ENCODE measurements at regions not wholly inside any gene's neighbourhood (a gene's known extent, or its start where the extent isn't known, plus 50 kb on each side); places are given as distances from the start of the nearest gene placed in this dataset.
"Not testable (repeated sequence)": the region's sequence is repeated elsewhere in the genome, so short reads cannot be mapped to it uniquely, and the experiment has no call there.

DNA sequence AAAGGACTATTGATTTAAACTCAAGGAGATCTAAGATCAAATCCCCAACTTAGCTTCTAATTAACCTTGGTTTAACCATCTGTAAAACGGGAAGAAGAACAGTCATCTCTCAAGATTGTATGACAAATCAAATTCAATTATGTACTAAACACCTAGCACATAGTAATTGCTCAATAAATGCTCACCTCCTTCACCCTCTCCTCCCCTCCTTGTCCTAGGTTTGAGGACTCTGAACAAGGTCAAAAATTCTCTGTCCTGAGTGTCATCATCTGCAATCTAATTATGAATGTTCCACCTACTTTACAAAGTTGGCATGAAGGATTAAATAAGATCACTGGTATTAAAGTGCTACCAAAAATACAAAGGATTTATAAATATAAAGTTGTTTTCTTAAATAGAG, 320.1 kb upstream of the PPARGC1A start:
- DNase-seq (ENCODE audit: low read depth, low spot score) = no peak

GRCh38 chr4:24209131-24209530, 319.3 kb upstream of the PPARGC1A start:
- DNase-seq (ENCODE audit: low read depth, low spot score) = no peak

DNA sequence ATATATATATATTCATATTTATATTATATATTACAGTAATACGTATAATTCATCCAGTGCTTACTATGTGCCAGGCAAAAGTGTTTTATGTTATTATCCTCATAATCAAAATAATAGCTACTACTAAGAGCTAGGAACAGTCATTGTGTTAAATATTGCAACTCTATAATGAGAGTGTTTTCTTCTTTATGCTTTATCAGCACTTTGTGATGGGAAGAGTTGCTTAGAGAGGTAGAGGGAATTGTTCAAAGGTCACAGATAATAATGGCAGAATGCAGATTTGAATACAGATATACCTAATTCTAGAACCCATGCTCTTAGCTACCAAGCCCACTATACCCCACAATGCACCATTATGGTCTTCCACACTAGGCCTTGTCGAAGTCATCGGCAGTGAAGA, 318.8 kb upstream of the PPARGC1A start:
- DNase-seq (ENCODE audit: low read depth, low spot score) = no peak

DNA sequence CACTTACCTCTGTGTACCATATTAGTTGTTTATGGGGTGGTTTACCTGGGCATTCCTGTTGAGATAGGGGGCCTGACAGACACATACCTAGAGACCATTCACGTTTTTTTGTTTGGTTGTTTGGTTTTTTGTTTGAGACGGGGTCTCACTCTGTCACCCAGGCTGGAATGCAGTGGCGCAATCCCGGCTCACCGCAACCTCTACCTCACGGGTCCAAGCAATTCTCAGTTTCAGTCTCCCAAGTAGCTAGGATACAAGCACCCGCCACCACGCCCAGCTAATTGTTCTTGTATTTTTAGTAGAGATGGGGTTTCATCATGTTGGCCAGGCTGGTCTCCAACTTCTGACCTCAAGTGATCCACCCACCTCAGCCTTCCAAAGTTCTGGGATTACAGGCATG, 314.9 kb upstream of the PPARGC1A start:
- not testable (repeated sequence) for DNase-seq (ENCODE audit: low read depth, low spot score)

- DNase-seq (ENCODE audit: low read depth, low spot score) = no peak
Measured at GRCh38 chr4:24203926-24204325, 314.1 kb upstream of the PPARGC1A start.

GRCh38 chr4:24202579-24202978, 312.7 kb upstream of the PPARGC1A start:
- no peak for DNase-seq (ENCODE audit: low read depth, low spot score)

DNA sequence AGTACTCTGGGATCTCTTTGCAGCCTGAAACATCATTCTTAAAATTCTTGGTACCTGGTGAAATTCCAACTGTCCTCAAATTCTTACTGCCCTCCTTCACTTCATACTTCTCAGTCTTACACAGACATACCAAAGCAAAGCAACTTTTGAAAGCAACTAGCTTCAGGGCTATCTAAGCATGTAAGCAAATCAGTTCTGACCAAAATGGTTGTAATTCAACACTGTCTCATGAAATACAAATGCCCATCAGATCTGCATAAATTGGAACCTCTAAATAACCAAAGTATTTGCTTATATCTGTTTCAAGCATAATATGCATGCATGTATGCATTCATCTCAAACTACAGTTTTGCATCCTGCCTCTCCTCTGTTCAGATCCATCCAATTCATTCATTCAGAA, 308.1 kb upstream of the PPARGC1A start:
- DNase-seq (ENCODE audit: low read depth, low spot score) = no peak

DNA sequence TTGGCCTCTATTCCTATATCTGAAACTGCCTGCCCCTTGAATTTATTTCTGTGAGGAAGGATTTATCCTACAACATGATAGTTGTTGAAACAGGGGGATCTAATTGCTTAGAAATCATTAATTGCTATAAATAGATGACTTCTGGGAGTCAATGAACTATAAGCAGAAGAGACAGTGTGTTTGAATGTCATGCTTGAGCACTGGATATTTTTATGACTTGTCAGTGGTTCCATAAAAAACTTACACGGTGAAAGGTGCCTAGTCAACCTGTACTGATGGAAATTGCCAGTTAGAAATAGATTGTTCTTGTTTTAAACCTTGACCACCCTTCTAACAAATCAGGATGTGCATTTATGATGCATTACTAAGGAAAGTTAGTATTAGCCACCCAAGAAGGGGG, 306.9 kb upstream of the PPARGC1A start:
- no peak for DNase-seq (ENCODE audit: low read depth, low spot score)

DNA sequence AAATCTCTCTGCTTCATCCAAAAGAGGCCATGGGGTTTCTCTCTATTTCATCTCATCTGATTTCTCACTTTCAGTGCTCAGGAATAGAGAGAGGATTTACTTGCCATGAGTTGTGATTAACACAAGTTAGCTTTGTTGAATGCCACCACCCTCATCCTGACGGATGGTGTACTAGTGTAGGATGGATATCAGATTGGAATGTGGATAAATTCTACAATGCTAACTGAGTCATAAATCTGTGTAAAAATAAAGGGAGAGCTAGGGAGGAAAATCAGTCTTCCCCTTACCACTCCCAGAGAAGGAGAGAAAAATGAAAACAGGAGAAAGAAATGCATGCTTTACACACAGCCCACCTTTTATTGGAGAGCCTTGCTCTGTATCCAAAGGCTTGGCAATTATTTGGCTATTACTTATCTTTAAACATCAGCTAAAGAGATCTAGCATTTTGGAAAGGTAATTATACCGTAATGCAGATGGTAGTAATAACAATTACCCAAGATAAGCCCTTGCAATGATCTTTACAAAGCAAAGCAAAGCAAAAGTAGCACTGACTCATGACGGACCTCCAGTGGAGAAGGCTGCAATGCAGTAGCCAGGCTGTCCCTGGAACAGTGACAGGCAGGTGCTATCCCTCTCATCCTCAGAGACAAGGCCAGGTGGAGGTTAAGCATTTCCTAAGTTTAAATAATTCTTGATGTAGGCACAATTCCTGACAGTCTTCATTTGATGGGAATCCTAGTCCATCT, 306.3 kb upstream of the PPARGC1A start:
- DNase-seq (ENCODE audit: low read depth, low spot score) = no peak

- DNase-seq (ENCODE audit: low read depth, low spot score) = no peak
Measured at GRCh38 chr4:24192018-24192641, 302.3 kb upstream of the PPARGC1A start.

- DNase-seq (ENCODE audit: low read depth, low spot score) = no peak
Measured at GRCh38 chr4:24190761-24191695, 301.2 kb upstream of the PPARGC1A start.

DNA sequence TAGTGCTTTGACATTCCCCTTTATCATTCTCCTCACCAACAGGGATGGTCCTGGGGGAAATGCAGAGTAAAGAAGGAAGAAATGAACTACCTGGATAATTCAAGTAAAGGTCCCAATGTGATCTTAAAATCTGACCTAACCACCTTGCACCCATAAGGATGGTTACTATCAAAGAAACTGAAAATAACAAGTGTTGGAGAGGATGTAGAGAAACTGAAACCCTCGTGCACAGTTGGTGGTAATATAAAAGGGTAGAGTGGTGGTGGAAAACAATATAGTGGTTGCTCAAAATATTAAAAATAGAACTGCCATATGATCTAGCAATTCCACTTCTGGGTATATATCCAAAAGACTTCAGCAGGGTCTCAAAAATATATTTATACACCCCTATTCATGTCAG, 298.6 kb upstream of the PPARGC1A start:
- no peak for DNase-seq (ENCODE audit: low read depth, low spot score)

DNA sequence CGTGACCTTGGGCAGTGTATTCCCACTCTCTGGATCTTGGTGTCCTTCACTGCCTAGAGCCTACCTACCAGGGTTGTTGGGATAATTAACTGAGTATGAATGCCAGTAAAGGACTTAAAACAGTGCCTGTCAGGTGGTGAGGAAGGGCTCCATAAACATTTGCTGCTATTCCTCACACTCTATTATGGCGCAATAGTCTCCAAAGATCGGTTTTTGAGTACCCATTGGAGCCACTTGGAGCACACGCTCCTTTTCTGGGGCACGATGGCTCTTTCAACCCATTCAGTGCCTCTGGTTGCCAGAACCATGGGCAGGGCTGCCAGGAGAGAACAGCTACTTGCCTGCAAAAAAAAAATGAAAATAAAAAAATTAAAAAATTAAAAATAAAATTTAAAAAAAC, 296.6 kb upstream of the PPARGC1A start:
- DNase-seq (ENCODE audit: low read depth, low spot score) = no peak

DNA sequence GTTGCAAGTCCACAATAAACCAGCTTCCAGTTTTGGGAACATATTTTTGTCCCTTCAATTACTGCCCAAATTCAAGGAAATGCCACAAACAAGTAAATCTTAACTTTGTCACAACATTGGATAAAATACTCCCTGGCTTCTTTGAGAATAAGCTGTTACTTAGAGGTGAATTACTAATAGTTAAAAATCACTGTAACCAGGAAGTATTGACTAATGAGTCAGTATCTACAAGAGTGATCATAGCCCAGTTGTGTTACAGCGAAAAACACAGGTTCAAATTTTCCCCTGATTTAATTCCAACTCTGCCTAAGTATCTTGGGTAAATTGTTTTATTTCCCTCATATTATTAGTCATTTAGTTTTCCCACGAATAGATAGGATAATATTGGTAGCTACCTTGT, 291.2 kb upstream of the PPARGC1A start:
- DNase-seq (ENCODE audit: low read depth, low spot score) = no peak

DNA sequence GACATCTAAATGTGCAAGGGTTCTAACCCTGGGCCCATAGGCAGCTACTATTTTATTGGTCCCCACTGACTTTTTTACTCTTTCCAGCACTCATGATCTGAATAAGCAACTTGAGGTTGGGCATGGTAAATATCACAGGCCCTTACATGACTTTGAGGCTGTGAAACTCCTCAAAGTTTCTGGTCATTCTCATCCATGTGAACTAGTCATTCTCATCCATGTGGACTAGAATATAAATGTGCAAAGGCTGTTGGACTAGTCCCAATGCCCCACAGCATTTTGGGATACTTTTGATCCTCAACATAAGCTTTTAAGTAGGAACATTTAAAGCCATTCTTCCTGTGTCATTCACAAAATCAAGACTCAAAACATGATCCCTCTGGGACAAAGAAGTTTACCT, 290.7 kb upstream of the PPARGC1A start:
- DNase-seq (ENCODE audit: low read depth, low spot score) = no peak

- DNase-seq (ENCODE audit: low read depth, low spot score) = no peak
Measured at GRCh38 chr4:24179201-24179840, 289.5 kb upstream of the PPARGC1A start.

- not testable (repeated sequence) for DNase-seq (ENCODE audit: low read depth, low spot score)
Measured at GRCh38 chr4:24177443-24177842, 287.6 kb upstream of the PPARGC1A start.

GRCh38 chr4:24175707-24176106, 285.9 kb upstream of the PPARGC1A start:
- no peak for DNase-seq (ENCODE audit: low read depth, low spot score)

DNA sequence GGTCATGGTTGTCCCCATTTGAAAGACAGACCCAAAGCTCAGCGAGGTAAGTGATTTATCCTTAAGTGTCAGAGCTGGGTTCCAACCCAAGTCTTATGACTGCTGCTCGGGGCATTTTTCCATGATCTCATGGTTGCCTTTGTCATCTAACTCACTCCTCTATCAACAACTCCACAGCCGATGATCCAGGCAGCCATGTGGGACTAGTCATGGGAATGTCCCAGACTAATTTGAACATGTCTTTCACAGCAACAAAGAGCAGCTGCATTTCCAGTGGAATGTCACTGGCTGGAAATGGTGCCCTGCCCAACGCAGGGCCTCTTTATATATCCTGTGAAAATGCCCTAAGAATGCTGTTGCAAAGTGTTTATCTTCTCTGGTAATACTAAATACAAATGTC, 284.8 kb upstream of the PPARGC1A start:
- DNase-seq (ENCODE audit: low read depth, low spot score) = no peak

- no peak for DNase-seq (ENCODE audit: low read depth, low spot score)
Measured at GRCh38 chr4:24172406-24172805, 282.6 kb upstream of the PPARGC1A start.

GRCh38 chr4:24169956-24170355, 280.1 kb upstream of the PPARGC1A start:
- DNase-seq (ENCODE audit: low read depth, low spot score) = no peak

DNA sequence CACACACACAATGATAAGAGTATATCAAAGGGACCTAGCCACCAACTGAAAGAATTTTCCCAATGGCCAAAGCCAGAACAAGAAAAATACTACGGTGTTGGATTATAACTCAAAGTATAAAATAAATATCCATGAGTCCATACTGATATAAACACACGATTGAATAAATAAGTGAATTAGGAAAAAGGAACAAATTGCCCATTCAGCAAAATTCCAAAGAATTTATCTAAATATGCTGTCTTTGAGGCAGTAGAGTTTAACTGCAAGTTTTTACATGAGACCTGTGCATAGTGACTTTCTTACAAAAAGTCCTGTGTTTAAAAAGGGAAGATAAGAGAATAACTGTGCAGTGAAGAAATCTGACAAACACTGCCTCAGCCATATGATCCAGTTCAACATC, 278.8 kb upstream of the PPARGC1A start:
- no peak for DNase-seq (ENCODE audit: low read depth, low spot score)

Data from pulmonary artery endothelial cell (primary cell).